HepG2 (cell line): ENCODE measurements at regions not wholly inside any gene's neighbourhood (a gene's known extent, or its start where the extent isn't known, plus 50 kb on each side); places are given as distances from the start of the nearest gene placed in this dataset.

Experiments used
- ELF3 ChIP-seq: IDR thresholded peaks from 2 replicates; pipeline ENCODE4 v1.6.1; 2016; ENCODE audit warnings: missing genetic modification reagents, missing compliant biosample characterization
- EP300 ChIP-seq, 3 experiments: sonication (generic) in 1 of 3; formaldehyde crosslinking in 1 of 3; IDR thresholded peaks; 2 replicates each; pipeline versions ENCODE4 v1.5.1 to v1.6.1; 2011 to 2020; ENCODE audit warnings: low read depth in 2 of 3, low read length in 2 of 3, borderline replicate concordance in 1 of 3, improper control_type of control experiment in 1 of 3, mild to moderate bottlenecking in 1 of 3, missing genetic modification reagents in 1 of 3, moderate library complexity in 1 of 3
- FOXJ3 ChIP-seq: sonication (generic); formaldehyde crosslinking; IDR thresholded peaks from 2 replicates; pipeline ENCODE4 v1.4.0; 2020; ENCODE audit warnings: missing genetic modification reagents, mild to moderate bottlenecking, borderline replicate concordance
- FOXP1 ChIP-seq, 2 experiments: fragments of 450-650 bp in 1 of 2; IDR thresholded peaks; 2 replicates each; pipeline ENCODE4 v1.6.1; 2017 to 2018; ENCODE audit warnings: antibody characterized with exemption in 1 of 2
- GATAD2A ChIP-seq: IDR thresholded peaks from 2 replicates; pipeline ENCODE4 v1.6.1; 2016
- GMEB1 ChIP-seq: sonication (generic); formaldehyde crosslinking; IDR thresholded peaks from 2 replicates; pipeline ENCODE4 v1.5.1; 2020; ENCODE audit warnings: missing genetic modification reagents, mild to moderate bottlenecking, borderline replicate concordance
- HOMEZ ChIP-seq: IDR thresholded peaks from 2 replicates; pipeline ENCODE4 v1.6.1; 2016; ENCODE audit warnings: low read depth
- IKZF4 ChIP-seq: sonication (generic); formaldehyde crosslinking; IDR thresholded peaks from 2 replicates; pipeline ENCODE4 v1.5.1; 2020; ENCODE audit warnings: borderline replicate concordance, mild to moderate bottlenecking, low read depth, missing genetic modification reagents; ENCODE audit errors: not compliant biosample characterization
- NR1H2 ChIP-seq: sonication (generic); formaldehyde crosslinking; IDR thresholded peaks from 2 replicates; pipeline ENCODE4 v1.8.1; 2022; ENCODE audit warnings: low read depth, missing genetic modification reagents, borderline replicate concordance
- PCBP1 ChIP-seq: fragments of 200-400 bp; formaldehyde crosslinking; IDR thresholded peaks from 2 replicates; pipeline ENCODE4 v1.6.1; 2017; ENCODE audit warnings: mild to moderate bottlenecking, low read depth, low read length, borderline replicate concordance
- REPIN1 ChIP-seq: sonication (generic); formaldehyde crosslinking; IDR thresholded peaks from 2 replicates; pipeline ENCODE4 v1.8.0; 2022; ENCODE audit warnings: missing genetic modification reagents, low read depth, mild to moderate bottlenecking, borderline replicate concordance
- SMARCE1 ChIP-seq: fragments of 450-650 bp; IDR thresholded peaks from 2 replicates; pipeline ENCODE4 v1.6.1; 2017; ENCODE audit warnings: borderline replicate concordance
- SOX13 ChIP-seq, 3 experiments: fragments of 450-650 bp in 1 of 3; sonication (generic) in 1 of 3; formaldehyde crosslinking in 1 of 3; IDR thresholded peaks in 2 of 3; conservative IDR thresholded peaks in 1 of 3; 2 replicates each; pipeline versions ENCODE4 v1.5.0 to v1.6.1; 2016 to 2020; ENCODE audit warnings: antibody characterized with exemption in 1 of 3, mild to moderate bottlenecking in 1 of 3, missing compliant biosample characterization in 1 of 3, missing genetic modification reagents in 1 of 3, moderate library complexity in 1 of 3
- ZMYM4 ChIP-seq: sonication (generic); formaldehyde crosslinking; IDR thresholded peaks from 2 replicates; pipeline ENCODE4 v1.8.1; 2023; ENCODE audit warnings: mild to moderate bottlenecking, missing genetic modification reagents
- ZNF430 ChIP-seq: sonication (generic); formaldehyde crosslinking; IDR thresholded peaks from 2 replicates; pipeline ENCODE4 v1.9.0; 2021; ENCODE audit warnings: mild to moderate bottlenecking, missing genetic modification reagents
- ZNF773 ChIP-seq: sonication (generic); formaldehyde crosslinking; IDR thresholded peaks from 2 replicates; pipeline ENCODE4 v1.4.0; 2020; ENCODE audit warnings: missing genetic modification reagents, borderline replicate concordance

GRCh38 chr6:81906041-81906440, 153.6 kb upstream of the TENT5A start (continued):
- no peak for TF ChIP-seq PCBP1
- no peak for TF ChIP-seq ZNF773 (CRISPR knock-in tag)
- peak; percentile 62 for TF ChIP-seq GATAD2A
- peak; percentile 77; the same call in 1 of the 2 replicates for TF ChIP-seq HOMEZ (CRISPR knock-in tag)
- TF ChIP-seq EP300 (IDR thresholded peaks at IDR 0.05; ENCODE audit: low read depth in 2 of 2, low read length in 2 of 2): peak in 1 of 2 experiments; percentile 27; a peak in 1 of 4 replicates
- no peak for TF ChIP-seq EP300 (CRISPR knock-in tag; IDR thresholded peaks at IDR 0.05; ENCODE audit: borderline replicate concordance)
- peak; percentile 56; the same call in 1 of the 2 replicates for TF ChIP-seq ZMYM4 (CRISPR knock-in tag)
- TF ChIP-seq FOXP1 (IDR thresholded peaks at IDR 0.05): no peak
- TF ChIP-seq FOXP1 (CRISPR knock-in tag; IDR thresholded peaks at IDR 0.05): peak; percentile 64; the same call in 1 of the 2 replicates
- TF ChIP-seq FOXJ3 (CRISPR knock-in tag): peak; percentile 76; the same call in 1 of the 2 replicates
- TF ChIP-seq IKZF4: no peak
- TF ChIP-seq ZNF430 (CRISPR knock-in tag): no peak
- peak; percentile 80 for TF ChIP-seq ELF3 (CRISPR knock-in tag)
- TF ChIP-seq SMARCE1: no peak
- TF ChIP-seq GMEB1 (CRISPR knock-in tag): no peak
- TF ChIP-seq REPIN1 (CRISPR knock-in tag): no peak
- no peak for TF ChIP-seq NR1H2 (CRISPR knock-in tag)
- TF ChIP-seq SOX13 (IDR thresholded peaks at IDR 0.05): no peak
- peak in 1 of 2 experiments; percentile 87; a peak in 2 of 4 replicates for TF ChIP-seq SOX13 (CRISPR knock-in tag; conservative IDR thresholded peaks at IDR 0.05 in 1 of 2, IDR thresholded peaks at IDR 0.05 in 1 of 2)
